ENCODE measurements at regions not wholly inside any gene's neighbourhood (a gene's known extent, or its start where the extent isn't known, plus 50 kb on each side); places are given as distances from the start of the nearest gene placed in this dataset.

- no peak for TF ChIP-seq USF1 (IDR thresholded peaks at IDR 0.05; ENCODE audit: borderline replicate concordance, low read depth)
- no peak for TF ChIP-seq CHD2 (IDR thresholded peaks at IDR 0.05; ENCODE audit: low read length, partially characterized antibody)
- TF ChIP-seq TAF1 (IDR thresholded peaks at IDR 0.05; ENCODE audit: borderline replicate concordance, low read depth, low read length) = no peak
These were observed 156.6 kb downstream of the RPAP3 start (continued) for GRCh38 chr12:47549258-47549657.

- TF ChIP-seq IRF3 (IDR thresholded peaks at IDR 0.05; ENCODE audit: low read depth, low read length) (no peak), MEF2A (IDR thresholded peaks at IDR 0.05; ENCODE audit: borderline replicate concordance, low read depth) (no peak), NFIC (IDR thresholded peaks at IDR 0.05; ENCODE audit: borderline replicate concordance) (no peak), USF1 (IDR thresholded peaks at IDR 0.05; ENCODE audit: borderline replicate concordance, low read depth) (no peak), EZH2phosphoT487 (IDR thresholded peaks at IDR 0.05; ENCODE audit: borderline replicate concordance, low read depth) (no peak), FOSL2 (IDR thresholded peaks at IDR 0.05; ENCODE audit: borderline replicate concordance, low read depth) (no peak)
- Histone ChIP-seq H3K27ac (ENCODE audit: low read depth in 2 of 2, low read length in 1 of 2) (no peak overlapping the region), H3K79me2 (ENCODE audit: insufficient read depth) (no peaks in the 10 kb centered on the region), H3K4me3 (ENCODE audit: low read depth in 2 of 2, low read length in 1 of 2) (no peak overlapping the region), H3K9ac (no peak overlapping the region), H3F3A (replicated peaks; ENCODE audit: insufficient read depth) (no peaks in the 10 kb centered on the region), H4K20me1 (ENCODE audit: insufficient read depth) (no peaks in the 10 kb centered on the region), H3K9me2 (no peaks in the 10 kb centered on the region), H3K36me3 (replicated peaks in 1 of 2; ENCODE audit: control insufficient read depth in 1 of 2, insufficient read depth in 2 of 2, low read length in 1 of 2) (no peaks in the 10 kb centered on the region), H3K4me1 (ENCODE audit: control insufficient read depth in 1 of 2, insufficient read depth in 2 of 2, low read depth in 1 of 2, low read length in 1 of 2) (no peaks in the 10 kb centered on the region), H2AFZ (ENCODE audit: low read depth) (no peak overlapping the region), H3K27me3 (ENCODE audit: insufficient read depth) (peaks cover 8% of the 10 kb centered on the region; the same call in 1 of the 2 replicates), H3K9me3 (no peaks in the 10 kb centered on the region), H3K4me2 (no peak overlapping the region)
- CTCF ChIA-PET = interaction anchor here (0.7 to 1.4 kb wide), 2 partner anchors 14 to 104 kb away, joined by 3 read pairs; no protein-coding TSS in a partner anchor
- POLR2A ChIA-PET = no interaction called here
- DNase-seq = no peak
These were observed 157.4 kb downstream of the RPAP3 start for GRCh38 chr12:47548401-47548800.

GRCh38 chr12:47547077-47547476 lies 158.8 kb downstream of the RPAP3 start:
- Histone ChIP-seq H3K9ac (no peak overlapping the region), H3F3A (replicated peaks; ENCODE audit: insufficient read depth) (no peaks in the 10 kb centered on the region), H3K36me3 (replicated peaks in 1 of 2; ENCODE audit: control insufficient read depth in 1 of 2, insufficient read depth in 2 of 2, low read length in 1 of 2) (no peaks in the 10 kb centered on the region), H4K20me1 (ENCODE audit: insufficient read depth) (no peaks in the 10 kb centered on the region), H3K27ac (ENCODE audit: low read depth in 2 of 2, low read length in 1 of 2) (no peak overlapping the region), H3K79me2 (ENCODE audit: insufficient read depth) (no peaks in the 10 kb centered on the region), H3K9me2 (no peaks in the 10 kb centered on the region), H3K4me1 (ENCODE audit: control insufficient read depth in 1 of 2, insufficient read depth in 2 of 2, low read depth in 1 of 2, low read length in 1 of 2) (no peaks in the 10 kb centered on the region), H3K27me3 (ENCODE audit: insufficient read depth) (peaks cover 20% of the 10 kb centered on the region; the same call in 1 of the 2 replicates), H2AFZ (ENCODE audit: low read depth) (no peak overlapping the region), H3K4me2 (no peak overlapping the region), H3K9me3 (no peaks in the 10 kb centered on the region), H3K4me3 (ENCODE audit: low read depth in 2 of 2, low read length in 1 of 2) (no peak overlapping the region)
- WGBS (ENCODE audit: low lambda C conversion rate) = 64% methylated on average over 6 of the region's 6 CpGs
- ChIA-PET CTCF (interaction anchor here (1.1 to 1.6 kb wide), 2 partner anchors 105 to 140 kb away, joined by 5 read pairs; no protein-coding TSS in a partner anchor), POLR2A (no interaction called here)
- no peak for DNase-seq
- no peak for TF ChIP-seq JUND (IDR thresholded peaks at IDR 0.05)
- no peak for TF ChIP-seq MAX (IDR thresholded peaks at IDR 0.05; ENCODE audit: low read depth)
- no peak for TF ChIP-seq NFIC (IDR thresholded peaks at IDR 0.05; ENCODE audit: borderline replicate concordance)
- no peak for TF ChIP-seq MEF2A (IDR thresholded peaks at IDR 0.05; ENCODE audit: borderline replicate concordance, low read depth)
- no peak for TF ChIP-seq MXI1 (IDR thresholded peaks at IDR 0.05; ENCODE audit: low read depth, low read length)
- TF ChIP-seq NRF1 (IDR thresholded peaks at IDR 0.05; ENCODE audit: low read depth, low read length) = no peak
- no peak for TF ChIP-seq FOXM1 (IDR thresholded peaks at IDR 0.05; ENCODE audit: low read depth)
- no peak for TF ChIP-seq TCF12 (IDR thresholded peaks at IDR 0.05)
- no peak for TF ChIP-seq POLR2AphosphoS5 (IDR thresholded peaks at IDR 0.05; ENCODE audit: low read depth, low read length)
- TF ChIP-seq GATA2 (CRISPR knock-in tag; IDR thresholded peaks at IDR 0.05) = no peak
- peak; percentile 15; the same call in 1 of the 2 replicates for TF ChIP-seq SMC3 (IDR thresholded peaks at IDR 0.05; ENCODE audit: low read depth, low read length)
- TF ChIP-seq RXRA (IDR thresholded peaks at IDR 0.05; ENCODE audit: borderline replicate concordance, low read depth) = no peak
- no peak for TF ChIP-seq RCOR1 (IDR thresholded peaks at IDR 0.05; ENCODE audit: low read length)
- no peak for TF ChIP-seq TEAD4 (IDR thresholded peaks at IDR 0.05; ENCODE audit: borderline replicate concordance, insufficient read depth)
- TF ChIP-seq IRF3 (IDR thresholded peaks at IDR 0.05; ENCODE audit: low read depth, low read length) = no peak
- no peak for TF ChIP-seq ZBTB33 (IDR thresholded peaks at IDR 0.05; ENCODE audit: borderline replicate concordance, low read depth)

All from SK-N-SH (cell line).